ENCODE measurements at regions not wholly inside any gene's neighbourhood (a gene's known extent, or its start where the extent isn't known, plus 50 kb on each side); places are given as distances from the start of the nearest gene placed in this dataset.

DNA sequence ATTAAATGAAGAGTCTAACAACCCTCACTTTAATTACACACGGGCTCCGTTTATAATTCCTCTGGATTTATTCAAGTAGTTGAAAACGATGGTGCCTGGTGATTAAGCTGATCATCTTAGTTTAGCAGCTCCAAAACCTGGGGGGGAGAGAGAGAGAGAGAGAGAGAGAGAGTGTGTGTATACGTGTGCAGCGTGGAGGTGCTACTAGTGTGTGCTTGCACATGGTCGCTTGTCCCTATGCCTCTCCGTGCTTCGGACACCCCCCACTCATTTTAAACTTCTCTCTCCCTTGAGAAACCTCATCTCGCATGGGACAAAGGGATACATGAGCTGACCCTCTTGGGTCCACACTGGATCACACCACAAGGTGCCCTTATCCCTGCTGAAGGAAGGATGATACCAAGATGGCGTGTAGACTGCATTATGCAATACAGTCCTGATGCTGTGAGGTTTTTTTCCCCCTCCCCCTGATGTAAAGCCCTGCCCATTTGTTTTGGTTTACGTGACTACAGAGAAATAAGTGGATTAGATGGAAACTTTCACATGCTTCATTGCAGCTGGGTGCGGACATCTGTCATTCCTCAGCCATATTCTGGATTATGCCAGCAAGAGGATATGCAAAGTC, 320.8 kb downstream of the ZNF536 start:
- TF ChIP-seq, protein P1, sequence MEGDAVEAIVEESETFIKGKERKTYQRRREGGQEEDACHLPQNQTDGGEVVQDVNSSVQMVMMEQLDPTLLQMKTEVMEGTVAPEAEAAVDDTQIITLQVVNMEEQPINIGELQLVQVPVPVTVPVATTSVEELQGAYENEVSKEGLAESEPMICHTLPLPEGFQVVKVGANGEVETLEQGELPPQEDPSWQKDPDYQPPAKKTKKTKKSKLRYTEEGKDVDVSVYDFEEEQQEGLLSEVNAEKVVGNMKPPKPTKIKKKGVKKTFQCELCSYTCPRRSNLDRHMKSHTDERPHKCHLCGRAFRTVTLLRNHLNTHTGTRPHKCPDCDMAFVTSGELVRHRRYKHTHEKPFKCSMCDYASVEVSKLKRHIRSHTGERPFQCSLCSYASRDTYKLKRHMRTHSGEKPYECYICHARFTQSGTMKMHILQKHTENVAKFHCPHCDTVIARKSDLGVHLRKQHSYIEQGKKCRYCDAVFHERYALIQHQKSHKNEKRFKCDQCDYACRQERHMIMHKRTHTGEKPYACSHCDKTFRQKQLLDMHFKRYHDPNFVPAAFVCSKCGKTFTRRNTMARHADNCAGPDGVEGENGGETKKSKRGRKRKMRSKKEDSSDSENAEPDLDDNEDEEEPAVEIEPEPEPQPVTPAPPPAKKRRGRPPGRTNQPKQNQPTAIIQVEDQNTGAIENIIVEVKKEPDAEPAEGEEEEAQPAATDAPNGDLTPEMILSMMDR (IDR thresholded peaks at IDR 0.05) = no peak
- TF ChIP-seq SIN3A (IDR thresholded peaks at IDR 0.05; ENCODE audit: borderline replicate concordance, insufficient read depth, low read depth, low read length) = no peak
- TF ChIP-seq POLR2AphosphoS5 (IDR thresholded peaks at IDR 0.05; ENCODE audit: low read depth, low read length) = no peak
- no peak for TF ChIP-seq TCF7L2 (IDR thresholded peaks at IDR 0.05; ENCODE audit: low read depth, low read length)
- TF ChIP-seq, protein P2, sequence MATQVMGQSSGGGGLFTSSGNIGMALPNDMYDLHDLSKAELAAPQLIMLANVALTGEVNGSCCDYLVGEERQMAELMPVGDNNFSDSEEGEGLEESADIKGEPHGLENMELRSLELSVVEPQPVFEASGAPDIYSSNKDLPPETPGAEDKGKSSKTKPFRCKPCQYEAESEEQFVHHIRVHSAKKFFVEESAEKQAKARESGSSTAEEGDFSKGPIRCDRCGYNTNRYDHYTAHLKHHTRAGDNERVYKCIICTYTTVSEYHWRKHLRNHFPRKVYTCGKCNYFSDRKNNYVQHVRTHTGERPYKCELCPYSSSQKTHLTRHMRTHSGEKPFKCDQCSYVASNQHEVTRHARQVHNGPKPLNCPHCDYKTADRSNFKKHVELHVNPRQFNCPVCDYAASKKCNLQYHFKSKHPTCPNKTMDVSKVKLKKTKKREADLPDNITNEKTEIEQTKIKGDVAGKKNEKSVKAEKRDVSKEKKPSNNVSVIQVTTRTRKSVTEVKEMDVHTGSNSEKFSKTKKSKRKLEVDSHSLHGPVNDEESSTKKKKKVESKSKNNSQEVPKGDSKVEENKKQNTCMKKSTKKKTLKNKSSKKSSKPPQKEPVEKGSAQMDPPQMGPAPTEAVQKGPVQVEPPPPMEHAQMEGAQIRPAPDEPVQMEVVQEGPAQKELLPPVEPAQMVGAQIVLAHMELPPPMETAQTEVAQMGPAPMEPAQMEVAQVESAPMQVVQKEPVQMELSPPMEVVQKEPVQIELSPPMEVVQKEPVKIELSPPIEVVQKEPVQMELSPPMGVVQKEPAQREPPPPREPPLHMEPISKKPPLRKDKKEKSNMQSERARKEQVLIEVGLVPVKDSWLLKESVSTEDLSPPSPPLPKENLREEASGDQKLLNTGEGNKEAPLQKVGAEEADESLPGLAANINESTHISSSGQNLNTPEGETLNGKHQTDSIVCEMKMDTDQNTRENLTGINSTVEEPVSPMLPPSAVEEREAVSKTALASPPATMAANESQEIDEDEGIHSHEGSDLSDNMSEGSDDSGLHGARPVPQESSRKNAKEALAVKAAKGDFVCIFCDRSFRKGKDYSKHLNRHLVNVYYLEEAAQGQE (IDR thresholded peaks at IDR 0.05; ENCODE audit: insufficient read depth in 1 of 2, low read depth in 2 of 2, low read length in 1 of 2) = no peak

All from Panc1 (cell line).